RWPE1 (cell line): ENCODE measurements at regions not wholly inside any gene's neighbourhood (a gene's known extent, or its start where the extent isn't known, plus 50 kb on each side); places are given as distances from the start of the nearest gene placed in this dataset.
"Not testable (repeated sequence)": the region's sequence is repeated elsewhere in the genome, so short reads cannot be mapped to it uniquely, and the experiment has no call there.

Source experiments
- CTCF ChIA-PET: fragments of 350-600 bp; sonication (Branson Sonifier 250); formaldehyde crosslinking; extraction: SDS; loops from one replicate; lab custom pipeline; 2021; lab: Yijun Ruan, JAX
- POLR2A ChIA-PET: fragments of 400-600 bp; formaldehyde crosslinking; extraction: SDS; loops from one replicate; lab custom pipeline; 2020; ENCODE audit warnings: antibody characterized with exemption; ENCODE audit not compliant: low non-redundant PET; lab: Yijun Ruan, JAX
- DNase-seq: peaks from one replicate; pipeline ENCODE4 v3.0.0; 2012; ENCODE audit warnings: low spot score
- H3K27ac ChIP-seq: fragments of 450-650 bp; 2 replicates; pipeline ENCODE4 v1.5.1; 2017
- TF ChIP-seq, protein P1 (sequence below): fragments of 450-650 bp; conservative IDR thresholded peaks from 2 replicates; pipeline ENCODE4 v1.5.1; 2017; ENCODE audit warnings: low read depth, mild to moderate bottlenecking

DNA sequence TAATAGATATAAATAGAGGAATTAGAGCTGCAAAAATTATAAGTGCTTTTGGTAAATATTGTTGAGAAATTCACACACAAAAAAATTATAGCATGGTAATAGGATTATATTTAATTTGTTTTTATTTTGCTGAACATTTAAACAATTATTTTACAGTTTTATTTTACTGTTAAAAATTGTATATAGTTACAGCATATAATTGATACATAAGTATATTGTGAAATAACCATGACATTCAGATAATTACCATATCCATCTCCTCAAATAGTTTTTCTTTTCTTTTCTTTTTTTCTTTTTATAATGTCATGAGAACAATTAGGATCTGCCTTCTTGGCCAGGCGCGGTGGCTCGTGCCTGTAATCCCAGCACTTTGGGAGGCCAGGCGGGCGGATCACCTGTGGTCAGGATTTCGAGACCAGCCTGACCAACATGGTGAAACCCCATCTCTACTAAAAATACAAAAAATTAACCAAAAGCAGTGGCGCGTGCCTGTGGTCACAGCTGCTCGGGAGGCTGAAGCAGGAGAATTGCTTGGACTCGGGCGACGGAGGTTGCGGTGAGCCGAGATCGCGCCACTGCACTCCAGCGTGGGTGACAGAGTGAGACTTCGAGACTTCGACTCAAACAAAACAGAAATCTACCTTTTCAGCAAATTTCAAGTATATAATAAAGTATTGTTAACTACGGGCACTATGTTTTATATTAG is 654.2 kb downstream of the TENT5A start:
- DNase-seq = no peak
- no peak overlapping the region for H3K27ac ChIP-seq
- TF ChIP-seq, protein P1, sequence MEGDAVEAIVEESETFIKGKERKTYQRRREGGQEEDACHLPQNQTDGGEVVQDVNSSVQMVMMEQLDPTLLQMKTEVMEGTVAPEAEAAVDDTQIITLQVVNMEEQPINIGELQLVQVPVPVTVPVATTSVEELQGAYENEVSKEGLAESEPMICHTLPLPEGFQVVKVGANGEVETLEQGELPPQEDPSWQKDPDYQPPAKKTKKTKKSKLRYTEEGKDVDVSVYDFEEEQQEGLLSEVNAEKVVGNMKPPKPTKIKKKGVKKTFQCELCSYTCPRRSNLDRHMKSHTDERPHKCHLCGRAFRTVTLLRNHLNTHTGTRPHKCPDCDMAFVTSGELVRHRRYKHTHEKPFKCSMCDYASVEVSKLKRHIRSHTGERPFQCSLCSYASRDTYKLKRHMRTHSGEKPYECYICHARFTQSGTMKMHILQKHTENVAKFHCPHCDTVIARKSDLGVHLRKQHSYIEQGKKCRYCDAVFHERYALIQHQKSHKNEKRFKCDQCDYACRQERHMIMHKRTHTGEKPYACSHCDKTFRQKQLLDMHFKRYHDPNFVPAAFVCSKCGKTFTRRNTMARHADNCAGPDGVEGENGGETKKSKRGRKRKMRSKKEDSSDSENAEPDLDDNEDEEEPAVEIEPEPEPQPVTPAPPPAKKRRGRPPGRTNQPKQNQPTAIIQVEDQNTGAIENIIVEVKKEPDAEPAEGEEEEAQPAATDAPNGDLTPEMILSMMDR = no peak
- ChIA-PET POLR2A (no interaction called here), CTCF (no interaction called here)

- CTCF ChIA-PET = interaction anchor here (0.7 kb wide), 1 partner anchor 161 kb away, joined by 3 read pairs; no protein-coding TSS in a partner anchor
- DNase-seq, H3K27ac ChIP-seq, POLR2A ChIA-PET: not testable (repeated sequence)
Observed at GRCh38 chr6:81096464-81096863, 656.0 kb downstream of the TENT5A start.

GRCh38 chr6:81093051-81093450 is 659.4 kb downstream of the TENT5A start:
- H3K27ac ChIP-seq = no peak overlapping the region
- TF ChIP-seq, protein P1 = no peak
- CTCF ChIA-PET = no interaction called here
- POLR2A ChIA-PET = no interaction called here
- DNase-seq = no peak

DNA sequence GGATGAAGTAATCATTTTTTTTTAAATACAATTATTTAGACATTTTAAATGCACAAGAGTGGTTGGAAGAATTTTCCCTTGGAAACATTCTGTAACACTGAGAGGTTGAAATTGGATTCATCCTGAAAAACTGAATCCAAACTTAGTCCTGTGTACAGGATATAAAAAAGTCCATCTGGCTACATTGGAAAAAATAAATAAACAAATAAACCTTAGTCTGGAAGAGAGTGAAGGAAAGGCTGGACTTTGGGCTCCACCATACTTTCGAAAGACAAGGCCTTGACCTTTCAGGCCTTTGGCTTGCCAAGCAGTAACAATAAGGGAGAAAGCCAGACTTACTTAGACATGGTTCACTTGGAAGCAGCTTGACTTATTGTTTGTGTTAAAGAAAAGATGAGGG is 664.3 kb downstream of the TENT5A start:
- POLR2A ChIA-PET = no interaction called here
- CTCF ChIA-PET = no interaction called here
- TF ChIP-seq, protein P1 = no peak
- no peak for DNase-seq
- H3K27ac ChIP-seq = no peak overlapping the region

- CTCF ChIA-PET = interaction anchor here (0.7 kb wide), 1 partner anchor 728 kb away, joined by 3 read pairs; no protein-coding TSS in a partner anchor
- DNase-seq = no peak
- TF ChIP-seq, protein P1 = no peak
- H3K27ac ChIP-seq = no peak overlapping the region
- POLR2A ChIA-PET = no interaction called here
Observed at GRCh38 chr6:81086991-81087390, 665.5 kb downstream of the TENT5A start.

DNA sequence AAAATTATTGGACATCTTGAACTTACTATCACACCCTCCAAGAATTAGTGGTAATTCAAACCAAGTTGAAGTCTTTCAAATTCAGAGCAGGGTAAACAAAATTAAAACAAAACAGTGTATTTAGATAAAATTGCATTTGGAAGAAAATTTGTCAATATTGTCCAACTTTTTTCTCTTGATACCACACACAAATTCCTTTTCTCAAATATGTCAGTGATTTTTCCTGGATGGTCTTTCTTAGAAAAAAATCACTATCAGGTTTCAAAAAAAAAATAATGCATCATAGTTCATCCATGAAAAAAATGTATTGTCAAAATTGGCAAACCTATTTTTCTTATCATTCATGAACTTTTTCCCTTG is 667.1 kb downstream of the TENT5A start:
- TF ChIP-seq, protein P1 = no peak
- no peak overlapping the region for H3K27ac ChIP-seq
- ChIA-PET CTCF (no interaction called here), POLR2A (no interaction called here)
- no peak for DNase-seq

DNA sequence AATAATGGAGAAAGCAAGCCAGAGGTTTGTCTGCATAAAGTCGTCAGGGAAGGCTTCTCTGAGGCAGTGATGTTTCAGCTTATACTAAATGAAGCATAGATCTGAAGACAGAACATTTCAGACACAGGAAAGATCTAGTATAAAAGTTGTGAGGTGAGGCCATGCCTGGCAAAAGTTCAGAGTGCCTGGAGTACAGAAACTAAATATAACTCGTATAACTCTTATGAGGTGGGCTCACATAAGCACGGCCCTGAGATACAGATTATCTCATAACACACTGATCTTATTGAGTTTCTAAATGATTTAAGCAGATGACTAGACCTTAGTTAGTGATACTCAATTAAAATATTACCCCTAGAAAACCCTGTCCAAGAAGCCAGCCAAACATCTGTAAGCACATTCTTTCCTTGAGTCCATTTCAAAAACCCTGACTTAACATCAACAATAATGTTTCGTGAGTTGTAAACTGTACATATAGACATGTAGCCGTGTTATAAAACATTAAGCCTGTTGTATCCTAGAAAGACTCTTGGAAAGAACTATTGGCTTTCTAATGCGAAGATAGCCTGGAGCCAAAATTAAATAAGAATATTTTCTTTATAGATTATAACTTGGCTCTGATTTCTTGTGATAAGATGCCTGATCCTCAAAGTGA is 667.6 kb downstream of the TENT5A start:
- TF ChIP-seq, protein P1 = no peak
- DNase-seq = no peak
- ChIA-PET POLR2A (no interaction called here), CTCF (no interaction called here)
- no peak overlapping the region for H3K27ac ChIP-seq
